ENCODE measurements at regions not wholly inside any gene's neighbourhood (a gene's known extent, or its start where the extent isn't known, plus 50 kb on each side); places are given as distances from the start of the nearest gene placed in this dataset.

DNA sequence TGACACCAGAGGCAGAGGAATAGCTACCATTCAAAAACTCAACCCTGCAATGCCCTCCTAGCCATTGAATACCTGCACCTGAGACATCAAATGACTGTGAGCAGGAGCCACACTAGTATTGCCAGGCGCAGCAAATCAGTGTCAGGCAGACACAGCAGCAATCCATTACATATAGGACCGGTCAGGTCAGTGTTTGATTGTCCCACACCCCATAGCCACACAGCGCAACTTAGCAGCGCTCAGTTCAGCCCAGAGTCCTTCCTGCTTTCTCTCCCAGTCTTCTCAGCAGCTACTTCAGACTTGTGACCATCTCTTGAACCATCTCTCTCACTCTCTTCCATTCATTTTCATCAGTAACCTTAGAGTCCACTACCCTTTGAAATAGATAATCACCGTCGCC, 181.6 kb upstream of the GPR12 start:
- DNase-seq (ENCODE audit: low read depth in 4 of 4, low spot score in 1 of 4) = no peak

DNA sequence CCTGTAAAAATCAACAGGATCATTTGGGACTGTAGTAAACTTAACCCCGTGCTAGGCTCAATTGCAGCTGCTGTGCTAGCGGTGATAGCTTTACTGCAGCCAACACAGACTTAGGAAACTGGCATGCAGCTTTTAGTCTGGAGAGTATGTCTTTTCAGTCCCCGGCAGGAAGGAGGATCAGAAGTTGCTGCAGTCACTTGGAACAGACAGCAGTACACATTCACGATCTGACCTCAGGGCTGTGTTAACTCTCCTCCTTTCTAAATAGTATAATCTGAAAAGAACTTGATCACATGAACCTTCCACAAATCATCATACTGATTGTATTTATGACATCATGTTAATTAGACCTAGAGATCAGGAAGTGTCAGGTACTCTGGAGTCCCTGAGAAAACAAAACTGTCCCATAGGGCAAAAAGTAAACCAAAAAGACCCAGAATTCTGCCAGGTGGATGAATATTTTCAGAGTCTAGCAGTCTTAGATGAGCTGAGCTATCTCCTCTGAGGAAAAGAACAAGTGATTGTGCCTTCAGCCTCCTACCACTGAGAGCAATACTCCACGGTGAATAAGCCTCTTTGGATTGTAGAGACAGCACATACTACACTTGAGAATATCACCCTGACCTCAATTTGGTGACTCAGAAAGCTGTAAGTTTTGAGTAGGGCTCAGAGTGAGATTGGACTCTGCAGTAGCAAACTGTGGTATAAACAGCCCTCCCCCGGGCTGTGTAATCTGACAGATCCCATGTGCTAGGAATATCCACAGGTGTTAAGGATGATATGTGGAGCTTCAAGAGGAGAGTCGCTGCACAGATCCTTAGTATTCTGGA, 181.0 kb upstream of the GPR12 start:
- DNase-seq (ENCODE audit: low read depth in 4 of 4, low spot score in 1 of 4) = no peak

DNA sequence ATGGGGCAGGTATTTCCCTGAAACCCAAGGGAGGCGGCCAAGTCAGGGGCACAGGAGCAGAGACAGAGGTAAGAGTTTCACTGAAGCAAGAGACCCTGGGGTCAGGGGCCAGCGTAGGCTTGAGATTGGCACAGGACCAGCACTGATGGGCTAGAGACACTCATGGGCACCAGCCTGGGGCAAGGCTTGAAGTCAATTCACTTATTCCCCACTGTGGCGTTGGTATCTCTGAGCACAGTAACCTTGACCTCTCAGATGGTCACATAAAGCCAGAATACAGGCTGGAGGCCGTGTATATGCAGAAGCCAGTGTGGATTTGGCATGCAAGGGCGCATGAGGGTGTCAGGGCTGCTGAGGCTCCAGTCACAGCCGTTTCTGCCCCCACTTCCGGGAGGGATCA, 173.5 kb upstream of the GPR12 start:
- DNase-seq (ENCODE audit: low read depth in 4 of 4, low spot score in 1 of 4) = no peak

DNA sequence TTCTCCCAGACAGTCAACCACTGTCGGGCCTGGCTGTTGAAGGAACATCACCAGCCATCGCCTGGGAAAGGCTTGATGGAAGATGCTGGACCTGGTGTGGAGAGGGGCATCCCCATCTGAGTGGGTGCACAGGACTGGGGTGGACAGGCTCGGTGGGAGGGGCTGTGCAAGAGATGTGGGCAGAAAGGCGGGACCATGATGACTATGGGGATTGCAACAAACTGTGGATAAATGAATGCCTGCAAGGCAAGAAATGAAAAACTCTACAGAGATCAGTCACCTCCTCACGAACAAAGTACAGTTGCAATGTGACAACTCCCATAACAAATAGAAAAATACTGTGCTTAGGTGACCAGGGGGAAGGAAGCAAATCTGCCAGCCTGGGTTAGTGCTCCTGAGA, 171.9 kb upstream of the GPR12 start:
- DNase-seq (ENCODE audit: low read depth in 4 of 4, low spot score in 1 of 4) = no peak

DNA sequence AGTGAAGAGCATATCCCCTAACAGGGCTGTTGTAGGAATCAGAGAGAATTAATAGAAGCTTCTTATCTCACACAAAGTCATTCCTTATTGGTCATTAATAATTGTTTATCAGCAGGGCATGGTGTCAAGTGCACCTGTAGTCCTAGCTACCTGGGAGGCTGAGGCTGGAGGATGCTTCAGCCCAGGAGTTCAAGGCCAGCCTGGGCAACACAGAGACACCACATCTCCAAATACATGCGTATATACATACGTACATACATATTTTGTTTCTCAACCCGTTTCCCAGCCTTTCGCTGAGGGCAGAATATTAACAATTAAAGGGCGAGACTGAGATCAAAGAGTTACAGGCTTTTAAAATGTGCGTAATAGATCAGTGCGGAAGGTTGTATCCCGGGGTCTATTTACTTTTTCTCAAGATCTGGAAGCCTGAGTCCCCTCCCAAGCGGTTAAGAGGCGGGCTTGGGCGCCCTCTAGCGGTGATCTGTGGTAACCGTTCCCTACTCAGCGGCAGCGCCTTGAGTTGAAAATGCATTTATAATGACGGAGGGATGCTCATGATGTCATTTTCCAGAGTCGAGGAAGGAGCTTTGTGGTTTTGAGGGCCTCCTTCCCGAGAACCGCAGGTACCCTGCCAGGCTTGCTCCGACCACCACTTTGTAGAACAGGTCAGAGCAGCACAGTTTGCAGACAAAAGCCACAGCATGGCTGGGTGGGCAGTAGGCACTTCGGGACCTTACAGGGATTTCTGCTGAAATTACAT, 169.6 kb upstream of the GPR12 start:
- peak; percentile 50 to 61 (median 60) for DNase-seq (ENCODE audit: low read depth in 4 of 4, low spot score in 1 of 4)

DNA sequence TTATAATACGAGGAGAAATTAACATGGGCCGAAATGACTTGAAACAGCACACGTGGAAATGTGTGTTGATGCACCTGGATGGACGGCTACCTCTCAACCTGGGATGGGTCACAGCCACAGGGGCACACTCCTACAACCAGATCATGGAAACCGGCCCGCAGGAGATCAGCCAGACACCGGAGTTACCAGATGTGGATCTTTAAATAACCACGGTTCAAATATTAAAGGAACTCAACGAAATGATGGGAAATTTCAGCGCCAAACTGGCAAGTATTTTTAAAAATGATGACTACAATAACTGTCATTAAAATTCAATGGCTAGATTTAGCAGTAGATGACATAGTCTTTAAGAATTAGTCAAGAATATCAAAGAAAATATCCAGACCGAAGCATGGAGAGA, 166.9 kb upstream of the GPR12 start:
- no peak for DNase-seq (ENCODE audit: low read depth in 4 of 4, low spot score in 1 of 4)

DNA sequence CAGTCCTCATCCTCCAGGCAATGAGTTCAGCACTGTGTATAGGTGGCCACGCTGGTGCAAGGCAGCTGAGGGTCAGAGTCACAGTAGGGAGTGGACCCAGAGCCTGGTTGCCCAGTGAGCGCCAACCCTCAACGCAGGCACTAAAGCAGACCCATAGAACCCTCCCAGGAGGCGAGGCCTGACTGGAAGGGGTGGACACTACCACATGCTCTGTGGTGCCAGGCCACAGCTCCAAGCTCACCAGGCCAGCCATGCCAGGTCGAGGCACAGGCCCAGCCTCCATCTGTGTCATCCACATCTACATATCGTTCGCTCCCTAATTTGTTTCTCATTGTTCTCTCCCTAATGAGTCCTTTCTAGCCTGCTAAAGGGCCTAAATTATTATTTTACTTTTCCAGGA, 165.8 kb upstream of the GPR12 start:
- no peak for DNase-seq (ENCODE audit: low read depth in 4 of 4, low spot score in 1 of 4)

DNA sequence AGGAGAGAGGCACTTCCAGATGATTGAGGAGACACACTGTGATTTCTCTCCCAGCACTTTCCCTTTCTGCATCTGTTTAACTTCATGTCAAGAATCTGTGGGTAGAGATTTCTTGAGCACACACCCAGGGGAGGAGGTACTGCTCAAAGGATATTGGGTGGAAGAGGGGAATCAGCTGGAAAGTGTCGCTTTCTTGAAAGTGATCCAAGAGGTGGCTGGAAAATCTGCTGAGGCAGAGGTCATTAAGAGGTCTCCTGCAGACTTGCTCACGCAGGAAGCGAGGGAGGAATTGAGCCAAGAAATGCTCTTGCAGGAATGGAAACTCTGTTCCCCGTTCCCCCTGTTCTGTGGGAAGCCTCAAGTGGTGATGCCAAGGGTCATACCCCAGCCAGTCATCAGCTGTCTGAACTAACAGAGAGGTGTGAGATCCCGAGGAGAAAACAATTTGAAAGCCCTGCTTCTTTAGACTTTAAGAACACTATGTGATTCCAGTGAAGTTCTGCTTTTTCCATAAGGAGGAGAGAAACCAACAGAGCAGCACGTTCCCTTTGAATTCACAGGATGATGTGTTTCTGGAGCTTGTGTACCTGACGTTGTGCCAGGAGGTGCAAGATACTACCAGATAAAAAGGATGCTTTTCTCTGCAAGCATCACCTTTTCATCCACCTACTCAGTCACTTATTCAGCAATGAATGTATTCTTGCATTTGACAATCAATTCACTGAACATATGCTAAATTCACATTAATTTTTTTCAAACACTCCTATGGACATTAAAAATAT, 163.4 kb upstream of the GPR12 start:
- DNase-seq (ENCODE audit: low read depth in 4 of 4, low spot score in 1 of 4) = no peak

DNA sequence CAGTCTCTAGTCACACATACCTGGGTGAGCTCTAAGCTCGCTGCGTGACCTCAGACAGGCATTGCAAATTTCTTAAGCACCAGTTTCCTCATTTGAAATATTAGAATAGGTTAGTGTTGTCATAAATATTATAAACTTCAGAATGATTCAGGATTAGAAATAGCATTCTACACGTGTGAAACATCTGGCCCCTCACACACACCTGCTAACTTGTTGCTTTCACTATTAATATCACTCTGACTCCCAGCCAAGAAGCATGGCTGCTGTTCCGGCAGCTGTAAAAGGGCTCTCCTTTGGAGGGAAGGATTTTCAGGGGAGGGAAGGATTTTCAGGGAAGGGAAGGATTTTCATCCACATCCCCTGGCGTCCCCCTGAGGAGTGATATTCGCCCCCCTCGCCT, 161.3 kb upstream of the GPR12 start:
- no peak for DNase-seq (ENCODE audit: low read depth in 4 of 4, low spot score in 1 of 4)

DNA sequence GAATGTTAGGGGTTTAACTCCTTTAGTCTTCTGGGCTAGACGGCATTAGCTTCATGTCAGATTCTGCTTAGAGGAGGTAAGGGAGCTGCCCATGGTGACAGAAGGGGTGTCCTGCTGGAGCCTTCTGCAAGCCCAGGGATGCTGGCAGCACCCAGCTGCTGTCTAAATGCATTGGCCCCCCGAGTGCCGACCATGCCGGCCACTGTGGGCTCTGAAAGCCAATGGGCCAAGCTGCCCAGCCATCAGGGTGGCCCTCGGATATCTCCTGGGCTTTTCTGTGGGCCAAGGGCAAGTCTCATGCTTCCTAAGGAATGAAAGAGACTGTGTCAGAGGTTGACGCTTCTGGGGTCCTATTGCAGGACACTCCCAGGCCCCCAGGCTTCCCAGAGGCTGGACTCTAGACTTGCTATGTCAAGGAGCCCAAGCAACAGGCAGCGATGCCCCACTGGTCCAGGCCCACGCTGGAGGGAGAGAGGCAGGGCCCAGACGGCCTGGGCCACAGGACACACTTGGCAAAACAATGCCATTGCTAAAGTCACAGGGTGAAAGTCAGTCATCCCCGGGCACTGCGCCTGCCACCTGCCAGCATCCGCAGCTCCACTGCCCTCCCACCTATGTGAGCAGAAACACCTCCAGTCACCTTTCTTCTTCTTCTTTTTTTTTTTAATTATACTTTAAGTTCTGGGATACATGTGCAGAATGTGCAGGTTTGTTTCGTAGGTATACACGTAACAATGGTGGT, 160.2 kb upstream of the GPR12 start:
- no peak for DNase-seq (ENCODE audit: low read depth in 4 of 4, low spot score in 1 of 4)

DNA sequence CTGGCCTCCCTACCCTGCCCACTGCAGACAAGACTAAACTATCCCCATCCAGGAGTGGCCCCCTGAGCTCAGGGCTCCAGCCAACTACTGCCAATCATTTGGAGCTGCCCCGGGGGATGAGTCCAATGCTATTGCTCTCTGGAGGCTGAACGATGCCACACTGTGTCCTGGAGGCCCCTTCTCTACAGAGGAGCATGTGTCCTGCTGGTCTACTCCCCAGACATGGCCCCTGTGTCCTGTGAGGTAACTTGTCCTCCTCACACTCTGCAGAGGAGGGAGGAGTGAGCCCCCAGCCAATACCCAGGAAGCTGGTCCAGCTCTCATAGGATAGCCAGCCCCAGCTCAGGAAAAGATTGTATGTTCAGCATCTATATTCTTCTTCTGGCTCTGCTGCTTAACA, 159.1 kb upstream of the GPR12 start:
- DNase-seq (ENCODE audit: low read depth in 4 of 4, low spot score in 1 of 4) = no peak

DNA sequence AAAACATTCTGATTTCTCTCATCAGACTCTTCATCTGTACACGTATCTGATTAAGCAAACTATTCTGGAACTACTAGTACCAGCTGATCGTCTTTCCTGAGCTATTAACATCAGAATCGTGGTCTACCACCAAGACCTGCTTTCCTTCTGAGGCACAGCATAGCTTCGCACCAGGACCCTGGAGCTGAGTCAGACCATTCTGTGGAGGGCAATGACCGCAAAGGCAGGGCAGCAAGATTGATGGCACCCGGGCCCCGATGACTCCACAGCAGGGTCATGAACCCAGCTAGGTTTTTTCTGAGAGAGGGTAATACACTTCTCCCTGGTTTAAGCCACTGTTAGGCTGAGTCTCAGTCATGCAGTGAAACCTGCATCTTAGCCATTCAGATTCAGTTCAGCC, 158.7 kb upstream of the GPR12 start:
- no peak for DNase-seq (ENCODE audit: low read depth in 4 of 4, low spot score in 1 of 4)

DNA sequence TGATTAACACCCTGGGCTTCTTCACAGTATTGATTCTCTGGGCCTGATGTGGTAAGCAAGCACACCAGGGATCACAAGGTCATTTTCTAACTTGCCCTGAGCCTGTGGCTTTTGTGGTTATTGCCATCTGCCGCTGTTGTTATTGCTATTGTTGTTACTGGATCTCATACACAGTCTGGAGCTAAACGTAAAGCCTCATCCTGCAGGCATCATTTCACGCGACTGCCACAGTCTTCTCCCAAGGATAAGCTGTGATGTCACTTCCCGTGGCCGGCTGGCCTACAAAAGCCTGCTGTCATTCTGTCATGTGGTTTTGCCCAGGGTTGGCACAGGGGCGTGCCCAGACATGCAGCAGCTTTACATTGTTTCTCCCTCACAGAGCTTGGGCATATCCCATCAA, 154.0 kb upstream of the GPR12 start:
- no peak for DNase-seq (ENCODE audit: low read depth in 4 of 4, low spot score in 1 of 4)

DNA sequence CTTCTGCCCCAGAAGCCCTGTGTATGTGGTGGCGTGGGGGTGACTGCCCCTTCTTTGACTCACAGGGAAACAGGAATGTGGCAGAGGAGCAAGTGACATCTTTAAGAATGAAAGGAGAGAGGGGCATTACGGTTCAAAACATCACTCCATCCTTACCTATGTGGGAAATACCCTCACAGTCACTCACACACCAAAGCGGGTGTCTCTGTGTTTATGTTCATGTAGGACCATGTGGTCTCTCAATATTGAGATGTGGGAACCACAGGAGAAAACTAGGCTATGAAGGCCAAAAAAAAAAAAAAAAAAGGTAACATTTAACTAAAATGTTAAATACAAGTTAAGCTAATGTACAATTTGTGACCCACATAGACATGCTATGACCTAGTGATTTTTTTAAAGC, 153.6 kb upstream of the GPR12 start:
- no peak for DNase-seq (ENCODE audit: low read depth in 4 of 4, low spot score in 1 of 4)

DNA sequence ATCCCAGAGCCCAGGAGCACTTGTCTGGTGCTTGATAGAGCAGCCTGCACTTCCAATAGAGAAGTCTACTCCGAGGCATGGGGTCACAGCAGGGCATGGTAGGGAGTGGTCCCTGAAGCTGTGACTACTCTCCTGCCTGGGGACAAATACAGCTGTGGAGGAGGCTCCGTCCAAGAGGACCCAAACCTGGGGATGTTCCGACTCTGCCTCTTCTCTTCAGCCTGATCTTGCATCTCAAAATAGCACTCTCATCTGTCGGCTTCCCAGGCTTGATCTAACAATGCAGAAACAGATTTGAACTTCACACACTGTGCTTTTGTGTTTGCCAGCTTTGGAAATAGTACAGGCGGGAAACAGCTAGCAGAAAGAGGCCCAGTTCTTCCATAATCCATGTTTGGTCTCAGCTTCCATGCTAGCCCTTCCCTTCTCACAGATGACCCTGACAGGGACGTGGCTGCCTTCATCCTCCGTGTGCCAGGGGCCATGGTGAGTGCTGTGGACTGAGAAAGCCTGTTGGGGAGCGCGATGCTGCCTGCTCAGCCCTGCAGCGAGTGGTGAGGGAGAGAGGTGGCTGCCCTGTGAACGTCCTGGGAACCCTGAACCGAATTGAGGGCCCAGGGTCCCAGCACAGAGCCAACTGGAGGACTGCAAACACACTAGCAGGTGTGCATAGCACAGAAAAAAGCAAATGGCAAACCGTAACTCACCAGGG, 150.3 kb upstream of the GPR12 start:
- DNase-seq (ENCODE audit: low read depth in 4 of 4, low spot score in 1 of 4) = no peak

DNA sequence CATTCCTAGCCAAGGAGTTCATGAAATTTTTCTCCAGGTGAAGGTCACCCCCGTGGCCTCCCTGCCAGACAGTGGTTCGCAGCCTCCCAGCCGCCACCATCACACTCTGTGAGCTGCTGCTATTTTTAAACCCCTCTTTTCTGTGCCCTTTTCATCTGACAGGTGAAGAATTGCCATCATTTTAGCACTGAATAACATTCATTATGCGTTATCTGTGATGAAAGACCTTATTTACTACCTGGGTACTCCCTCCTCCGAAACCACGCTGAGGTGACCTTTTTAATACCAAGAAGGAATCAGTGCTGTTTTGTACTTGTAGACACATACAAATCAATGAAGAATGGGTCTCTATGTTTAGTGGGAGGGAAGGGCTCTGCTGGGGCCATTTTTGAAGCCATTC, 148.9 kb upstream of the GPR12 start:
- no peak for DNase-seq (ENCODE audit: low read depth in 4 of 4, low spot score in 1 of 4)

DNA sequence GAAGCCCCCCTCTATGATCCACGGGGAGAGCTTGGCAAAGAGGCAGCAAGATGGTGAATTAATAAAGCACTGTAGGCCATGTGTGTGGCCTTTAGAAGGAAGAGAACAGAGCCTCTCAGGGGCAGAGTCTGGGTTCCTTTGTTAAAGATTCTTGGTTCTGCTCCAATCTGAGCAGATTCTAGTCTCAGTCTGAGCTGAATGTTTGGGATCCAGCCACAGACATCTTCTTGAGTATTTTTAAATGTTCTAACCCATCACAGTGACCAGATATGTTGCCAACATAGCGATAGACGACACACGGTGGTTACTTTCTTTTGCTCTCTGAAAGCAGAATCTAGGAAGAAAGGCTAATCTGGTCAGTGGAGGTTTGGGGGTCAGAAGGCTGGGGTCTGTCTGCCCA, 147.5 kb upstream of the GPR12 start:
- no peak for DNase-seq (ENCODE audit: low read depth in 4 of 4, low spot score in 1 of 4)

DNA sequence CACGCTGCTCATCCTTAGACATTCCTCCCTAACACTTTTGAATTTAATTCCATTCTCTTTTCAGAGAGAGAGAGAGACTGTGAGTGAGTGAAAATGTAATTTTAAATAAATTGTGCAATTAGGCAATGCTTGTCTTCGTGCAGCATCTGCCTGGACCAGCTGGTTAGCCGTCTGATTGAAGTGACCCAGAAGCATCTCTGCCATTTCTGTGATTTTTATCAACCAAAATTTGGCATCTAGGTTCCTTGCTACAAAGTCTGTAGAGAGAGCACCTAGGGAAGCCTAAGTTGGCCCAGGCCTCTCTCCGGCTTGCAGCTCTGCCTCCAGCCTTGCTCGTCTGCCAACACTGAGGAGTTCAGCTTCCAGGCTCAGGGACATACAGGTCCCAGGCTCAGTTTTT, 138.6 kb upstream of the GPR12 start:
- no peak for DNase-seq (ENCODE audit: low read depth in 4 of 4, low spot score in 1 of 4)

DNA sequence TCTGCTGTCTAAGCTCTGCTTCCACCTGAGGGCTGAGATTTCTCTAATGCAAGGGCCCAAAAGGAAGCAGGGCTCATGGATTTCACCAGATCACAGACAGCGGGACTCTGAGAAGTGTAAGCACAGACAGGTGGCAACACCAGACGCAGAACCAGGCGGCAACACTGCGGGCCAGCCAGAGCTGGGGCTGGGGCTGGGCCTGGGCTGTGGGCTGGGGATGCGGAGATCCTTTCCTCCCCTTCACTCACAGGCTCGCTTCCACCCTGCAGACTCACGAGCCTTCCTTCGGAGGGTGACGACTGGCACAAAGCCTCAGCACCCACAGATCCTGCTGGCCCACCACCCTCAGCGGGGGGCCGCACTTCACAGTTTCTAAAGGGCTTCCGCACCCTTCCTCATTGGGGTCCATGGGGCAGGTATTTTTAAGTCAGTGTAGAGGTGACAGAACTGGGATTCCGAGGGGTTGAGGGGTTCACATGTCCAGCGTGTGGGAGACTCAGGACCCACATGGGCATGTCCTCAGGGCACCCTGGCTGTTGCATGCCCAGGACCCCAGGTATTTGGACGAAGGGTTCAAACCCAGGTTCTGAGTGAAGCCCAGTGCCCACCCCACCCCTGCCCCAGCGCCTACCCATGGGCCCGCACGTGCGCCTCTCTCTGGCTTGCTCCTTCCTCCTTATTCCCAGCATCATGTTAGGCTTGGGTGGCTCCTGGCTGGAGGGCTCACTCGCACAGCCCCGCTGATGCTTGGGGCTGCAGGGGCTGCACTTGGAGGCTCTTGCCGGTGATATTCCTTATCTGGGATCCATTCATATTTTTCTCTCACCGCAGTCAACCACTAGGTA, 137.3 kb upstream of the GPR12 start:
- DNase-seq (ENCODE audit: low read depth in 4 of 4, low spot score in 1 of 4) = no peak

Measured in stimulated activated CD4-positive, alpha-beta T cell treated with anti-CD3 and anti-CD28 coated beads, Interleukin-1b, Interleukin-23, amount 100 ng/mL, for 24 hours (primary cell).